MM.1S (cell line): ENCODE measurements at regions not wholly inside any gene's neighbourhood (a gene's known extent, or its start where the extent isn't known, plus 50 kb on each side); places are given as distances from the start of the nearest gene placed in this dataset.

ENCODE experiments used
- DNase-seq: peaks from one replicate; pipeline ENCODE4 v3.0.0-alpha.2; 2015
- H2AFZ ChIP-seq: fragments of 300-600 bp; sonication (generic); 2 replicates; pipeline ENCODE4 v1.6.0; 2016; ENCODE audit warnings: antibody characterized with exemption, low read length
- H3F3A ChIP-seq: fragments of 300-600 bp; sonication (generic); 2 replicates; pipeline ENCODE4 v1.6.1; 2016; ENCODE audit warnings: mild to moderate bottlenecking, antibody characterized with exemption, low read length, moderate library complexity, mixed read lengths; ENCODE audit not compliant: insufficient read depth
- H3K27ac ChIP-seq: fragments of 300-600 bp; sonication (generic); 2 replicates; pipeline ENCODE4 v1.5.1; 2016; ENCODE audit warnings: mild to moderate bottlenecking, low read length
- H3K27me3 ChIP-seq: fragments of 300-600 bp; sonication (generic); replicated peaks from 2 replicates; pipeline ENCODE4 v1.6.0; 2016; ENCODE audit warnings: low read length; ENCODE audit not compliant: insufficient read depth
- H3K36me3 ChIP-seq: fragments of 300-600 bp; sonication (generic); replicated peaks from 2 replicates; pipeline ENCODE4 v1.6.1; 2016; ENCODE audit warnings: mild to moderate bottlenecking, low read length, mixed read lengths; ENCODE audit not compliant: insufficient read depth
- H3K4me1 ChIP-seq: fragments of 300-600 bp; sonication (generic); 2 replicates; pipeline ENCODE4 v1.6.1; 2016; ENCODE audit warnings: low read length, mixed read lengths
- H3K4me2 ChIP-seq: fragments of 300-600 bp; sonication (generic); 2 replicates; pipeline ENCODE4 v1.6.0; 2016; ENCODE audit warnings: low read depth, low read length
- H3K4me3 ChIP-seq: fragments of 300-600 bp; sonication (generic); 2 replicates; pipeline ENCODE4 v1.5.1; 2016; ENCODE audit warnings: low read length, mixed read lengths
- H3K79me2 ChIP-seq: fragments of 300-600 bp; sonication (generic); 2 replicates; pipeline ENCODE4 v1.6.1; 2016; ENCODE audit warnings: mixed run types, low read length, mixed read lengths
- H3K9ac ChIP-seq: fragments of 300-600 bp; sonication (generic); 2 replicates; pipeline ENCODE4 v1.6.1; 2016; ENCODE audit warnings: low read length, mixed read lengths
- H3K9me2 ChIP-seq: fragments of 300-600 bp; sonication (generic); replicated peaks from 2 replicates; pipeline ENCODE4 v1.6.1; 2016; ENCODE audit warnings: mild to moderate bottlenecking, low read length, mixed read lengths; ENCODE audit not compliant: insufficient read depth
- H3K9me3 ChIP-seq: fragments of 300-600 bp; sonication (generic); replicated peaks from 2 replicates; pipeline ENCODE4 v1.6.1; 2016; ENCODE audit warnings: mild to moderate bottlenecking, low read length, mixed read lengths; ENCODE audit not compliant: insufficient read depth
- H4K20me1 ChIP-seq: fragments of 300-600 bp; sonication (generic); 2 replicates; pipeline ENCODE4 v1.6.1; 2016; ENCODE audit warnings: mild to moderate bottlenecking, low read length, moderate library complexity, mixed read lengths; ENCODE audit not compliant: insufficient read depth
- EZH2 ChIP-seq: fragments of 300-600 bp; sonication (generic); optimal IDR thresholded peaks from 2 replicates; pipeline ENCODE3; 2017; ENCODE audit warnings: low read depth, mild to moderate bottlenecking, antibody characterized with exemption, low read length, mixed read lengths
- EZH2phosphoT487 ChIP-seq: fragments of 300-600 bp; sonication (generic); IDR thresholded peaks from 2 replicates; pipeline ENCODE4 v1.6.1; 2018; ENCODE audit warnings: antibody characterized with exemption, low read length
- TF ChIP-seq, protein P1 (sequence below): fragments of 300-600 bp; sonication (generic); IDR thresholded peaks from 2 replicates; pipeline ENCODE4 v1.5.1; 2016; ENCODE audit warnings: antibody characterized with exemption, low read length, mixed read lengths

DNA sequence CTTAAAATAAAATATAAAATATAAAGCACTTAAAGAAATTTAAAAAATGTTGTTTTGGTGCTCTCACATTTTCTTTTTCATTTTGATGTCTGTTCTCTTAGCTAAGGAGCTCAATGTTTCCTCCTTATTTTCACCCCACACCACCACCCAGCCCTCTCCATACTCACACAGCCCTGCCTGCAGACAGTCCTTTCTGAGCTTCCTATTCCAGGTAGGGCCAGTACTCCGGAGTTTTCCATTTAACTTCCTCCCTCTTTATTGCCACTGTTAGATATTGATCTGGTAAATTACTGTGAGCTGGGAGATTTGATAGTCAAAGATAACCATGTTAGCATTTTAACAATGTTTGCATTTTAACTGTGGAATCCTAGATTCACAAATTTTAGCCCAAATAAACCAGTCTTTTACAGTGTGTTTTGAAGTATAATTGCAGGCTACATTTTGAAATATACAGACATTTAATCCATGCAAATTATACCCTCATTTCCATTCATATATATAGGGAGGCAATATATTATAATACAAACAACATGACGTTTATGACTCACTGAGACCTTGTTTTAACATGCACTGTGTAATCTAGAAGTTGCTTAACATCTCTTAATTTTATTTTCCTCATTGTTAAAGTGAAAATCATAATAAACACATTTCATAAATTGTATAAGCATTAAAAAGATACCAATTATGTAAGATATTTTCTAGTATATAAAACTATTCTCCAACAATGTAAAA is 927.1 kb downstream of the NR2F1-AS1 start:
- TF ChIP-seq, protein P1, sequence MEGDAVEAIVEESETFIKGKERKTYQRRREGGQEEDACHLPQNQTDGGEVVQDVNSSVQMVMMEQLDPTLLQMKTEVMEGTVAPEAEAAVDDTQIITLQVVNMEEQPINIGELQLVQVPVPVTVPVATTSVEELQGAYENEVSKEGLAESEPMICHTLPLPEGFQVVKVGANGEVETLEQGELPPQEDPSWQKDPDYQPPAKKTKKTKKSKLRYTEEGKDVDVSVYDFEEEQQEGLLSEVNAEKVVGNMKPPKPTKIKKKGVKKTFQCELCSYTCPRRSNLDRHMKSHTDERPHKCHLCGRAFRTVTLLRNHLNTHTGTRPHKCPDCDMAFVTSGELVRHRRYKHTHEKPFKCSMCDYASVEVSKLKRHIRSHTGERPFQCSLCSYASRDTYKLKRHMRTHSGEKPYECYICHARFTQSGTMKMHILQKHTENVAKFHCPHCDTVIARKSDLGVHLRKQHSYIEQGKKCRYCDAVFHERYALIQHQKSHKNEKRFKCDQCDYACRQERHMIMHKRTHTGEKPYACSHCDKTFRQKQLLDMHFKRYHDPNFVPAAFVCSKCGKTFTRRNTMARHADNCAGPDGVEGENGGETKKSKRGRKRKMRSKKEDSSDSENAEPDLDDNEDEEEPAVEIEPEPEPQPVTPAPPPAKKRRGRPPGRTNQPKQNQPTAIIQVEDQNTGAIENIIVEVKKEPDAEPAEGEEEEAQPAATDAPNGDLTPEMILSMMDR, result no peak
- TF ChIP-seq EZH2phosphoT487, result no peak
- no peak for TF ChIP-seq EZH2
- H3K4me1 ChIP-seq, result 0 out of 2 replicates have a peak, but pooled peaks cover 4% of the 10 kb centered on the region
- no peaks in the 10 kb centered on the region for H3K36me3 ChIP-seq
- H3K9ac ChIP-seq, result no peak overlapping the region
- H3K9me2 ChIP-seq, result no peaks in the 10 kb centered on the region
- H3K27me3 ChIP-seq, result no peaks in the 10 kb centered on the region
- H3F3A ChIP-seq, result no peaks in the 10 kb centered on the region
- no peaks in the 10 kb centered on the region for H3K9me3 ChIP-seq
- no peaks in the 10 kb centered on the region for H3K79me2 ChIP-seq
- H4K20me1 ChIP-seq, result no peaks in the 10 kb centered on the region
- H3K27ac ChIP-seq, result no peak overlapping the region
- no peak overlapping the region for H2AFZ ChIP-seq
- no peak overlapping the region for H3K4me2 ChIP-seq
- no peak overlapping the region for H3K4me3 ChIP-seq
- DNase-seq, result no peak

DNA sequence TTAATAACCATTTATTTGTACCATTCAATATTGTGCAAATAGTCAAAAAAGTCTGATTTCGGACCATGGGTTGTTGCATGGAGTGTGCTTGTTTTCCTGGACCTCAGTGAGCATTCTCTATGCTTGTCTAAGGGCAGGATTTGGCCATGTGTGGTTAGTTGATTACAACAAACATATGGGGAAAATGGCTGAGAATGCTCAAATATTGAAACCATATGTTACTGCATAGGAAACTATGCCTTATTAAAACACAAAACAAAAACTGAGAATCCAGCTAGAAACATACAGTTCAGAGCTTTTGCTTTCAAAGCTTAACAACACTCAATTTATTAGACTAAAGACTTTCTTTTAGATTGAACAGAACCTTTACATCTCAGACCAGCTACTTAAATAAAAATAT is 928.3 kb downstream of the NR2F1-AS1 start:
- DNase-seq, result peak; percentile 18
- Histone ChIP-seq H3K4me3 (no peak overlapping the region), H3K9ac (no peak overlapping the region), H3K79me2 (no peaks in the 10 kb centered on the region), H3K9me3 (no peaks in the 10 kb centered on the region), H3K4me2 (no peak overlapping the region), H3K27me3 (no peaks in the 10 kb centered on the region), H3K27ac (no peak overlapping the region), H3K9me2 (no peaks in the 10 kb centered on the region), H3F3A (no peaks in the 10 kb centered on the region), H2AFZ (no peak overlapping the region), H3K4me1 (0 out of 2 replicates have a peak, but pooled peaks cover 4% of the 10 kb centered on the region), H4K20me1 (no peaks in the 10 kb centered on the region), H3K36me3 (no peaks in the 10 kb centered on the region)
- TF ChIP-seq EZH2 (no peak), EZH2phosphoT487 (no peak)
- TF ChIP-seq, protein P1, result no peak

DNA sequence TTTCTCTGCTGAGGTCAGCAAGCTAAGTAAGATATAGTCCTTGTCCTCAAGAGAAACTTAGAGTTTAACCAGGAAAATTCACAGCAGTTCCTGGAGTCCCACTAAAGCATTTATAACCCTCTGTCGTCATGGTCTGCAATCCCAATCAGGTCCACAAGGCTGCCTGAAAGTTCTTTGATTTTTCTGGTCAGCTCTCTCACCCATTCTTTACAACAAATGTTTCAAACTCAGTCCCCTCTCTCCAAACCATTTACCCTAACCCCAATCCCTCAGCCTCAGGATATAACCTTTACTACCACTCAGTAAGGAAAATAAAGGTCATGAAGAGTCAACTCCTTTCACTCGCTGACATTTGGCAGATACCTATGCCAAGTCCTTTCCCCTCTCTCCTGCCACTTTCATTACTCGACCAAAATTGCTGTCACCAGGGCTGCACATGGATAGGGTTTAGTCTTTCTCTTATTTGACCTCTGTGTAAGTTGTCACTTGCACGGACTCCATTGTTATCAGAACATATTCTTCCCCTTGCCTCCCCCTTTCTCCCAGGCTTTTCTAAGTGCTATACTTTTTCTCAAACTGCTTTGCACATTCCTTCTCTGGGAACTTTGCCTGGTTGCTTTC is 936.6 kb downstream of the NR2F1-AS1 start:
- no peak overlapping the region for H3K27ac ChIP-seq
- no peak overlapping the region for H3K4me2 ChIP-seq
- H3K36me3 ChIP-seq, result no peaks in the 10 kb centered on the region
- no peak overlapping the region for H3K9ac ChIP-seq
- H3K9me3 ChIP-seq, result no peaks in the 10 kb centered on the region
- DNase-seq, result no peak
- no peaks in the 10 kb centered on the region for H3F3A ChIP-seq
- H3K4me1 ChIP-seq, result peaks cover 7% of the 10 kb centered on the region; the same call in 1 of the 2 replicates
- H2AFZ ChIP-seq, result no peak overlapping the region
- H3K4me3 ChIP-seq, result no peak overlapping the region
- H3K79me2 ChIP-seq, result no peaks in the 10 kb centered on the region
- H4K20me1 ChIP-seq, result no peaks in the 10 kb centered on the region
- no peaks in the 10 kb centered on the region for H3K27me3 ChIP-seq
- no peaks in the 10 kb centered on the region for H3K9me2 ChIP-seq
- TF ChIP-seq, protein P1, result no peak
- TF ChIP-seq EZH2phosphoT487, result no peak
- no peak for TF ChIP-seq EZH2
